GM23248 (cell line): ENCODE measurements at regions not wholly inside any gene's neighbourhood (a gene's known extent, or its start where the extent isn't known, plus 50 kb on each side); places are given as distances from the start of the nearest gene placed in this dataset.

Source experiments
- EZH2 ChIP-seq: fragments of 200-600 bp; sonication (generic); IDR thresholded peaks from 2 replicates; pipeline ENCODE4 v1.6.1; 2018; ENCODE audit warnings: antibody characterized with exemption, mild to moderate bottlenecking; ENCODE audit not compliant: insufficient read depth, poor library complexity, severe bottlenecking
- EZH2phosphoT487 ChIP-seq: fragments of 200-600 bp; sonication (generic); IDR thresholded peaks from 2 replicates; pipeline ENCODE4 v1.6.1; 2018; ENCODE audit warnings: antibody characterized with exemption, moderate library complexity, mild to moderate bottlenecking, low read depth; ENCODE audit not compliant: insufficient read depth

DNA sequence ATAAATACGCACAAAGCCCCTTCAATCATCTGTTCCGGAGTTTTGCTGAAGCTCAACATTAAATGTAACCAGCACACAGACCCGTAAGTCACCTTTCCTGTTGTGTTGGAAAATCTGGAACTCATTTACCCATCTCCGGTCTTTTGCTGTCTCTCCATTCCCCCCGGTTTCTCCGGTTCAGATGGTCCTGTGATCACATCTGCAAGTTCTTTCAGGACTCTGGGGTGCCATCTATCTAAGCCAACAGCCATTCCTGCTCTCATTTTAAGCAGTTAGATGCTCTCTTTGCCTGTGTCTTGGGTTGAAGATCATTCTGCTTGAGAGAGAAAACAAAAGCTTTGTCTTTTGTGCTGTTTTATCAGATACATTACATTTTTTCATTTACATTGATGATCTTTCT, 91.7 kb upstream of the TGIF1 start:
- TF ChIP-seq EZH2phosphoT487 (no peak), EZH2 (no peak)
